GM12878 (cell line): ENCODE measurements at regions not wholly inside any gene's neighbourhood (a gene's known extent, or its start where the extent isn't known, plus 50 kb on each side); places are given as distances from the start of the nearest gene placed in this dataset.

ENCODE experiments used
- ATAC-seq: fragments of 200-7000 bp; cut with Tn5 transposase; 3 replicates; pipeline ENCODE4 v1.9.1; 2020; ENCODE audit warnings: mild to moderate bottlenecking, moderate library complexity
- BruUV-seq: library from RNA; stranded (reverse); fragments of 400-500 nt; replicated peaks from 2 replicates; lab custom pipeline; 2021; lab: Mats Ljungman, UMichigan
- CTCF ChIA-PET: fragments of 300-600 bp; sonication (Branson Sonifier 250); formaldehyde crosslinking; extraction: SDS; loops from one replicate; lab custom pipeline; 2021; ENCODE audit warnings: inconsistent platforms; lab: Yijun Ruan, JAX
- POLR2A ChIA-PET: fragments of 350-600 bp; formaldehyde crosslinking; extraction: SDS; loops from one replicate; lab custom pipeline; 2021; ENCODE audit warnings: inconsistent platforms; lab: Charles Lee
- RAD21 ChIA-PET: fragments of 300-600 bp; sonication (Branson Sonifier 250); formaldehyde crosslinking; loops from one replicate; lab custom pipeline; 2023; ENCODE audit warnings: antibody characterized with exemption; ENCODE audit not compliant: unreplicated experiment; lab: Charles Lee
- SMC1A ChIA-PET: fragments of 300-600 bp; sonication (Branson Sonifier 250); formaldehyde crosslinking; loops from one replicate; lab custom pipeline; 2023; ENCODE audit not compliant: unreplicated experiment, uncharacterized antibody; lab: Charles Lee
- DNase-seq: peaks from one replicate; pipeline ENCODE4 v3.0.0-alpha.2; 2011; ENCODE audit warnings: low read depth, low spot score
- FAIRE-seq: peaks from 3 replicates; lab custom pipeline; 2011; peaks lifted over from hg19 to GRCh38; lab: Jason Lieb, UNC
- H2AFZ ChIP-seq: 2 replicates; pipeline ENCODE4 v1.6.0; 2011; ENCODE audit warnings: low read depth, low read length, control low read depth; ENCODE audit not compliant: control insufficient read depth
- H3K27ac ChIP-seq: 2 replicates; pipeline ENCODE4 v1.5.1; 2011; ENCODE audit warnings: control low read depth; ENCODE audit not compliant: control insufficient read depth, insufficient read depth
- H3K27me3 ChIP-seq, 2 experiments: replicated peaks in 1 of 2; 2 replicates each; pipeline versions ENCODE4 v1.6.0 to v1.6.1; 2011; ENCODE audit warnings: low read length in 1 of 2; ENCODE audit not compliant: control insufficient read depth in 2 of 2, insufficient read depth in 2 of 2
- H3K36me3 ChIP-seq, 2 experiments: 2 replicates each; pipeline ENCODE4 v1.5.1; 2011; ENCODE audit warnings: low read length in 1 of 2; ENCODE audit not compliant: control insufficient read depth in 2 of 2, insufficient read depth in 2 of 2
- H3K4me1 ChIP-seq: 2 replicates; pipeline ENCODE4 v1.6.1; 2011; ENCODE audit warnings: mild to moderate bottlenecking, low read length, moderate library complexity, mixed read lengths; ENCODE audit not compliant: control insufficient read depth, insufficient read depth
- H3K4me2 ChIP-seq: 2 replicates; pipeline ENCODE4 v1.6.0; 2011; ENCODE audit warnings: control low read depth; ENCODE audit not compliant: control insufficient read depth, insufficient read depth
- H3K4me3 ChIP-seq: fragments of 200-600 bp; sonication (generic); 2 replicates; pipeline ENCODE4 v1.5.1; 2016
- H3K79me2 ChIP-seq: 2 replicates; pipeline ENCODE4 v1.6.0; 2011; ENCODE audit warnings: low read length; ENCODE audit not compliant: control insufficient read depth, insufficient read depth
- H3K9ac ChIP-seq: 2 replicates; pipeline ENCODE4 v1.8.0; 2011; ENCODE audit warnings: low read length, control low read depth, mixed read lengths; ENCODE audit not compliant: control insufficient read depth, insufficient read depth
- H3K9me3 ChIP-seq: replicated peaks from 3 replicates; pipeline ENCODE4 v1.5.1; 2011; ENCODE audit warnings: mild to moderate bottlenecking, low read length; ENCODE audit not compliant: control insufficient read depth, insufficient read depth
- H4K20me1 ChIP-seq: 2 replicates; pipeline ENCODE4 v1.6.0; 2011; ENCODE audit not compliant: control insufficient read depth, insufficient read depth
- CHD2 ChIP-seq: IDR thresholded peaks from 2 replicates; pipeline ENCODE4 v1.6.1; 2011; ENCODE audit warnings: low read depth, low read length, improper control_type of control experiment, borderline replicate concordance
- EGR1 ChIP-seq, 2 experiments: IDR thresholded peaks; 1 replicate in 1 of 2; 2 replicates in 1 of 2; pipeline ENCODE4 v1.6.1; 2011 to 2012; ENCODE audit warnings: low read depth in 2 of 2, low read length in 2 of 2, borderline replicate concordance in 1 of 2, mild to moderate bottlenecking in 1 of 2, moderate library complexity in 1 of 2
- ETV6 ChIP-seq, 2 experiments: fragments of 450-650 bp in 1 of 2; IDR thresholded peaks in 1 of 2; conservative IDR thresholded peaks in 1 of 2; 2 replicates each; pipeline ENCODE4 v1.6.1; 2014; ENCODE audit warnings: antibody characterized with exemption in 1 of 2, borderline replicate concordance in 1 of 2, low read depth in 1 of 2, mild to moderate bottlenecking in 1 of 2, moderate library complexity in 1 of 2
- HSF1 ChIP-seq: fragments of 150-350 bp; IDR thresholded peaks from 2 replicates; pipeline ENCODE4 v1.6.1; 2014; ENCODE audit warnings: mild to moderate bottlenecking, low read depth, low read length
- IRF3 ChIP-seq: fragments of 450-650 bp; IDR thresholded peaks from 2 replicates; pipeline ENCODE4 v1.6.1; 2014; ENCODE audit warnings: mild to moderate bottlenecking
- PAX5 ChIP-seq: IDR thresholded peaks from 2 replicates; pipeline ENCODE4 v1.6.1; 2011; ENCODE audit warnings: low read depth, low read length, borderline replicate concordance
- POU2F2 ChIP-seq: IDR thresholded peaks from 3 replicates; pipeline ENCODE4 v1.6.1; 2011; ENCODE audit warnings: low read depth, mild to moderate bottlenecking, low read length, borderline replicate concordance
- ZBED1 ChIP-seq: IDR thresholded peaks from 2 replicates; pipeline ENCODE4 v1.6.1; 2016; ENCODE audit warnings: borderline replicate concordance
- WGBS: methylation state at CpG from one replicate; pipeline ENCODE4 v1.1.6; 2016; ENCODE audit warnings: low lambda C conversion rate; ENCODE audit not compliant: insufficient replicate concordance, insufficient coverage; ENCODE audit errors: missing lambda C conversion rate; 5-methylcytosine and 5-hydroxymethylcytosine counted together
- in situ Hi-C: fragments of 300-500 bp; cut with MboI; formaldehyde crosslinking; loops from 9 replicates; pipeline ENCODE4 v1.14.3; 2018; ENCODE audit warnings: mixed read lengths
- intact Hi-C: fragments of 100-400 bp; cut with micrococcal nuclease; formaldehyde crosslinking; loops from one replicate; pipeline ENCODE4 v1.14.2; 2022; ENCODE audit not compliant: unreplicated experiment

- POLR2A ChIA-PET = no interaction called here
- Histone ChIP-seq H3K4me1 (no peaks in the 10 kb centered on the region), H3K9ac (no peak overlapping the region), H3K27ac (no peak overlapping the region), H3K4me3 (no peak overlapping the region), H3K36me3 (no peaks in the 10 kb centered on the region), H2AFZ (no peak overlapping the region), H3K79me2 (no peaks in the 10 kb centered on the region), H4K20me1 (no peaks in the 10 kb centered on the region), H3K9me3 (no peaks in the 10 kb centered on the region), H3K27me3 (no peaks in the 10 kb centered on the region; a peak in 1 of 4 replicates), H3K4me2 (no peak overlapping the region)
- FAIRE-seq (no peak), ATAC-seq (no peak), DNase-seq (no peak)
- 8% methylated on average over 4 of the region's 4 CpGs for WGBS
- RAD21 ChIA-PET = no interaction called here
- intact Hi-C loops (no loop called here), in situ Hi-C loops (no loop called here)
- SMC1A ChIA-PET = no interaction called here
- TF ChIP-seq ETV6 (conservative IDR thresholded peaks at IDR 0.05 in 1 of 2, IDR thresholded peaks at IDR 0.05 in 1 of 2; ENCODE audit: borderline replicate concordance in 1 of 2, low read depth in 1 of 2) = no peak
- no peak for TF ChIP-seq PAX5
- no peak for TF ChIP-seq ZBED1
- no peak for TF ChIP-seq HSF1
- TF ChIP-seq CHD2 = no peak
- TF ChIP-seq POU2F2 = no peak
- TF ChIP-seq EGR1 (IDR thresholded peaks at IDR 0.05; ENCODE audit: borderline replicate concordance in 1 of 2, low read depth in 2 of 2, low read length in 2 of 2) = no peak
- TF ChIP-seq IRF3 = no peak
- CTCF ChIA-PET = no interaction called here
- BruUV-seq = no TSS peak
These were observed 169.7 kb downstream of the MYLK4 start for GRCh38 chr6:2581011-2581410.
